Neural cell (in vitro differentiated cells): ENCODE measurements at regions not wholly inside any gene's neighbourhood (a gene's known extent, or its start where the extent isn't known, plus 50 kb on each side); places are given as distances from the start of the nearest gene placed in this dataset.
A peak's percentile ranks its signal among the peaks of the same experiment; 100 is the strongest.

ENCODE experiments used
- H2AFZ ChIP-seq: fragments of 200-600, 300-800 bp; sonication (generic), shearing (Covaris generic); 2 replicates; pipeline ENCODE4 v1.6.0; 2014; ENCODE audit warnings: low read depth, mild to moderate bottlenecking, antibody characterized with exemption, low read length, moderate library complexity
- H3F3A ChIP-seq: fragments of 200-600 bp; shearing (Covaris generic); 2 replicates; pipeline ENCODE4 v1.6.1; 2016; ENCODE audit warnings: mild to moderate bottlenecking, moderate library complexity, mixed read lengths, antibody characterized with exemption, low read length; ENCODE audit not compliant: insufficient read depth, poor library complexity, severe bottlenecking
- H3K27ac ChIP-seq: fragments of 200-600, 300-800 bp; sonication (generic), shearing (Covaris generic); 2 replicates; pipeline ENCODE4 v1.5.1; 2014; ENCODE audit warnings: mild to moderate bottlenecking, low read length, moderate library complexity
- H3K27me3 ChIP-seq: fragments of 300-800, 200-600 bp; sonication (generic), shearing (Covaris generic); 2 replicates; pipeline ENCODE4 v1.6.0; 2014; ENCODE audit warnings: mild to moderate bottlenecking, low read depth, low read length, moderate library complexity; ENCODE audit not compliant: insufficient read depth
- H3K36me3 ChIP-seq: fragments of 300-800, 200-600 bp; sonication (generic), shearing (Covaris generic); 2 replicates; pipeline ENCODE4 v1.5.1; 2014; ENCODE audit warnings: mild to moderate bottlenecking, antibody characterized with exemption, low read length, moderate library complexity; ENCODE audit not compliant: insufficient read depth
- H3K4me2 ChIP-seq: fragments of 300-800, 200-600 bp; sonication (generic), shearing (Covaris generic); 2 replicates; pipeline ENCODE4 v1.6.0; 2014; ENCODE audit warnings: mild to moderate bottlenecking, low read length
- H3K4me3 ChIP-seq: fragments of 300-800, 200-600 bp; sonication (generic), shearing (Covaris generic); 2 replicates; pipeline ENCODE4 v1.5.1; 2014; ENCODE audit warnings: mild to moderate bottlenecking, low read length, moderate library complexity
- H3K79me2 ChIP-seq: fragments of 200-600 bp; shearing (Covaris generic); replicated peaks from 2 replicates; pipeline ENCODE4 v1.6.0; 2014; ENCODE audit warnings: mild to moderate bottlenecking, low read length, moderate library complexity; ENCODE audit not compliant: insufficient read depth
- H3K9ac ChIP-seq: fragments of 300-800, 200-600 bp; sonication (generic), shearing (Covaris generic); 2 replicates; pipeline ENCODE4 v1.6.1; 2016; ENCODE audit warnings: mild to moderate bottlenecking, low read length, mixed read lengths
- H3K9me2 ChIP-seq: fragments of 200-600 bp; shearing (Covaris generic); 2 replicates; pipeline ENCODE4 v1.6.1; 2016; ENCODE audit warnings: mild to moderate bottlenecking, low read length, mixed read lengths; ENCODE audit not compliant: insufficient read depth
- H3K9me3 ChIP-seq: fragments of 200-600, 300-800 bp; sonication (generic), shearing (Covaris generic); 2 replicates; pipeline ENCODE4 v1.6.1; 2016; ENCODE audit warnings: mild to moderate bottlenecking, mixed run types, low read length, moderate library complexity, mixed read lengths
- H4K20me1 ChIP-seq: fragments of 200-600 bp; shearing (Covaris generic); 2 replicates; pipeline ENCODE4 v1.6.1; 2016; ENCODE audit warnings: mild to moderate bottlenecking, mixed run types; ENCODE audit not compliant: insufficient read depth
- EP300 ChIP-seq: fragments of 450-650 bp; conservative IDR thresholded peaks from 2 replicates; pipeline ENCODE4 v1.6.1; 2014; ENCODE audit warnings: antibody characterized with exemption, mild to moderate bottlenecking, moderate library complexity; ENCODE audit not compliant: poor library complexity, severe bottlenecking
- EZH2 ChIP-seq: fragments of 200-600, 300-800 bp; shearing (Covaris generic), sonication (generic); IDR thresholded peaks from 2 replicates; pipeline ENCODE4 v1.6.1; 2014; ENCODE audit warnings: antibody characterized with exemption, low read length, borderline replicate concordance, mild to moderate bottlenecking; ENCODE audit not compliant: insufficient read depth, poor library complexity, severe bottlenecking
- MXI1 ChIP-seq: fragments of 450-650 bp; conservative IDR thresholded peaks from 2 replicates; pipeline ENCODE4 v1.6.1; 2014; ENCODE audit warnings: antibody characterized with exemption, mild to moderate bottlenecking; ENCODE audit not compliant: poor library complexity, severe bottlenecking
- POLR2AphosphoS5 ChIP-seq: IDR thresholded peaks from 2 replicates; pipeline ENCODE4 v1.6.1; 2012
- RAD21 ChIP-seq: fragments of 450-650 bp; conservative IDR thresholded peaks from 2 replicates; pipeline ENCODE4 v1.6.1; 2014; ENCODE audit warnings: antibody characterized with exemption, mild to moderate bottlenecking, moderate library complexity
- REST ChIP-seq: IDR thresholded peaks from 2 replicates; pipeline ENCODE4 v1.6.1; 2012; ENCODE audit warnings: borderline replicate concordance
- SMC3 ChIP-seq: fragments of 450-650 bp; conservative IDR thresholded peaks from 2 replicates; pipeline ENCODE4 v1.6.1; 2014; ENCODE audit warnings: antibody characterized with exemption, mild to moderate bottlenecking, moderate library complexity; ENCODE audit not compliant: poor library complexity
- TAF1 ChIP-seq: IDR thresholded peaks from 2 replicates; pipeline ENCODE4 v1.6.1; 2012; ENCODE audit warnings: low read depth
- small RNA-seq, 3 experiments: library from RNA; depleted of rRNA; stranded (forward); fragments of <200 nt; gene quantifications; one replicate each; pipeline ENCODE3, GENCODE V24; 2012
- TF ChIP-seq, protein P1 (sequence below): fragments of 450-650 bp; IDR thresholded peaks from 2 replicates; pipeline ENCODE4 v1.5.1; 2014; ENCODE audit warnings: antibody characterized with exemption, mild to moderate bottlenecking, moderate library complexity; ENCODE audit not compliant: poor library complexity, severe bottlenecking

GRCh38 chr5:51326844-51327243 lies 56.4 kb upstream of the ISL1 start:
- Histone ChIP-seq H2AFZ (no peak overlapping the region), H3K4me2 (no peak overlapping the region)

More at GRCh38 chr5:51326844-51327243, 56.4 kb upstream of the ISL1 start:
- Histone ChIP-seq H3K9ac (no peak overlapping the region), H3K27me3 (no peaks in the 10 kb centered on the region), H3K27ac (no peak overlapping the region), H3K9me2 (no peaks in the 10 kb centered on the region), H3K9me3 (no peaks in the 10 kb centered on the region), H4K20me1 (no peaks in the 10 kb centered on the region), H3F3A (no peaks in the 10 kb centered on the region), H3K79me2 (no peaks in the 10 kb centered on the region), H3K4me3 (no peak overlapping the region), H3K36me3 (no peaks in the 10 kb centered on the region)
- TF ChIP-seq POLR2AphosphoS5 (no peak), MXI1 (no peak), EP300 (no peak), EZH2 (no peak), RAD21 (no peak), REST (peak; percentile 32), TAF1 (no peak), SMC3 (no peak)
- TF ChIP-seq, protein P1, sequence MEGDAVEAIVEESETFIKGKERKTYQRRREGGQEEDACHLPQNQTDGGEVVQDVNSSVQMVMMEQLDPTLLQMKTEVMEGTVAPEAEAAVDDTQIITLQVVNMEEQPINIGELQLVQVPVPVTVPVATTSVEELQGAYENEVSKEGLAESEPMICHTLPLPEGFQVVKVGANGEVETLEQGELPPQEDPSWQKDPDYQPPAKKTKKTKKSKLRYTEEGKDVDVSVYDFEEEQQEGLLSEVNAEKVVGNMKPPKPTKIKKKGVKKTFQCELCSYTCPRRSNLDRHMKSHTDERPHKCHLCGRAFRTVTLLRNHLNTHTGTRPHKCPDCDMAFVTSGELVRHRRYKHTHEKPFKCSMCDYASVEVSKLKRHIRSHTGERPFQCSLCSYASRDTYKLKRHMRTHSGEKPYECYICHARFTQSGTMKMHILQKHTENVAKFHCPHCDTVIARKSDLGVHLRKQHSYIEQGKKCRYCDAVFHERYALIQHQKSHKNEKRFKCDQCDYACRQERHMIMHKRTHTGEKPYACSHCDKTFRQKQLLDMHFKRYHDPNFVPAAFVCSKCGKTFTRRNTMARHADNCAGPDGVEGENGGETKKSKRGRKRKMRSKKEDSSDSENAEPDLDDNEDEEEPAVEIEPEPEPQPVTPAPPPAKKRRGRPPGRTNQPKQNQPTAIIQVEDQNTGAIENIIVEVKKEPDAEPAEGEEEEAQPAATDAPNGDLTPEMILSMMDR = no peak

Small RNA genes lying in the stretch of these regions (small RNA-seq; reads per million reads assigned to genes)
- gene AC022441.3 (0 reads per million in 3 experiments), gene RNU6-1296P (0 reads per million in 3 experiments), gene RNU6-480P (0 reads per million in 3 experiments)
